ENCODE measurements at regions not wholly inside any gene's neighbourhood (a gene's known extent, or its start where the extent isn't known, plus 50 kb on each side); places are given as distances from the start of the nearest gene placed in this dataset.

DNA sequence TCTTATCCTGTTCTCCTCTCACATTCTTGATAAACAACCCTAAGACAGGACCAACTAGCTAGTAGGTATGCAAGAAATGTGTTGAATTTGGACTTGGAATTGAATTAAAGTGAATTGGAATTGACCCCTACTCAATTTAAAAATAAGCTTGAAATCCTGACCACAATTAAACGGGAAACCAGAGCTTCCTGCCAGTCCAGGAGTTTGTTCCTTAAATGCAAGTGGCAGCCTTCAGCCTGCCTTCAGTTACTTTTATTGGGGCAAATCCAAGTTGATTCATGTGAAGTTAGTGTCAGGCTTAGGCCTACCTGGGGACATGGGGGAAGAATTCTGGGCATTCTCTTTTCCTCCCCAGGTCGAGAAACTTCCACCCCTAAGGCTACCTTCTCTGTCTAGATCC lies 457.6 kb downstream of the BCL11A start:
- CTCF ChIA-PET = no interaction called here
- DNase-seq = no peak
- no peak overlapping the region for H3K4me3 ChIP-seq
- H3K27ac ChIP-seq = no peak overlapping the region
- H3K27me3 ChIP-seq (ENCODE audit: insufficient read depth, low read depth) = 0 out of 2 replicates have a peak, but pooled peaks cover 9% of the 10 kb centered on the region
- H3K36me3 ChIP-seq (ENCODE audit: low read depth) = no peaks in the 10 kb centered on the region
- intact Hi-C loops (cut with micrococcal nuclease; ENCODE audit: unreplicated experiment) = no loop called here
- no peaks in the 10 kb centered on the region for H3K4me1 ChIP-seq (replicated peaks; ENCODE audit: insufficient read depth)
- H3K79me2 ChIP-seq (ENCODE audit: low read depth) = no peaks in the 10 kb centered on the region
- H3F3A ChIP-seq (ENCODE audit: insufficient read depth, low read depth) = no peaks in the 10 kb centered on the region
- H2AFZ ChIP-seq = no peak overlapping the region
- no peaks in the 10 kb centered on the region for H3K9me3 ChIP-seq (ENCODE audit: insufficient read depth, low read depth)
- POLR2A ChIA-PET (ENCODE audit: unreplicated experiment) = no interaction called here
- H4K20me1 ChIP-seq (ENCODE audit: insufficient read depth) = no peaks in the 10 kb centered on the region
- TF ChIP-seq EZH2 (IDR thresholded peaks at IDR 0.05; ENCODE audit: low read depth) = no peak
- TF ChIP-seq, protein P1, sequence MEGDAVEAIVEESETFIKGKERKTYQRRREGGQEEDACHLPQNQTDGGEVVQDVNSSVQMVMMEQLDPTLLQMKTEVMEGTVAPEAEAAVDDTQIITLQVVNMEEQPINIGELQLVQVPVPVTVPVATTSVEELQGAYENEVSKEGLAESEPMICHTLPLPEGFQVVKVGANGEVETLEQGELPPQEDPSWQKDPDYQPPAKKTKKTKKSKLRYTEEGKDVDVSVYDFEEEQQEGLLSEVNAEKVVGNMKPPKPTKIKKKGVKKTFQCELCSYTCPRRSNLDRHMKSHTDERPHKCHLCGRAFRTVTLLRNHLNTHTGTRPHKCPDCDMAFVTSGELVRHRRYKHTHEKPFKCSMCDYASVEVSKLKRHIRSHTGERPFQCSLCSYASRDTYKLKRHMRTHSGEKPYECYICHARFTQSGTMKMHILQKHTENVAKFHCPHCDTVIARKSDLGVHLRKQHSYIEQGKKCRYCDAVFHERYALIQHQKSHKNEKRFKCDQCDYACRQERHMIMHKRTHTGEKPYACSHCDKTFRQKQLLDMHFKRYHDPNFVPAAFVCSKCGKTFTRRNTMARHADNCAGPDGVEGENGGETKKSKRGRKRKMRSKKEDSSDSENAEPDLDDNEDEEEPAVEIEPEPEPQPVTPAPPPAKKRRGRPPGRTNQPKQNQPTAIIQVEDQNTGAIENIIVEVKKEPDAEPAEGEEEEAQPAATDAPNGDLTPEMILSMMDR (conservative IDR thresholded peaks at IDR 0.05) = no peak
- no peak overlapping the region for H3K4me2 ChIP-seq
- no peaks in the 10 kb centered on the region for H3K9me2 ChIP-seq (ENCODE audit: insufficient read depth)
- BruUV-seq (replicated peaks) = no TSS peak

DNA sequence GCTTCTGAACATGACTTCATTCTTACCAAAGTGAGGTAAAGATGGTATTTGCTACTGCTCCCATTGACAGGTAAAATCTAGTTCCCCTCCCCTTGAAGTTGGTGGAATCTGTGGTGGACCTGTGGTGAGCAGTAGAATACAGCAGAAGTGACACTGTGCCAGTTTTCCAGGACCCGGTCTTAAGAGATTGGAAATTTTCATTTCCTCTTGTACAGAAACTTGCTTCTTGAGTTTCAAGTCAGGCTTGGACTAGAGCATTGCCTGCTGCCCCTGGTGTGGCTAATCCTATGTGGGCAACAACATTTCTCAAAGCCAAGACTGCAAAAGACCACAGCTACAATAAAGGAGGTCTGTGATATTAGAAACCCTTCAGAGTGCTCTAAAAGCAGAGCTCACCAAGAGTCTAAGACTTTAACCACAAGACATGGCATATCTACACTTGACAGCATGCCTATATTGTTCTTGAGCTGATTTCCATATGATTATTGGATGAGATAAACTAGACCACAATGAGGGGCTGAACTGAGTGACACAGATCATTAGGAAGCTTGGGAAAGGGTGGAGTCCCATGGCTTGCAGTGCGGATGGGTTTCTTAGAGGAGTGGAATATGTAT lies 458.1 kb downstream of the BCL11A start:
- TF ChIP-seq EZH2 (IDR thresholded peaks at IDR 0.05; ENCODE audit: low read depth) = no peak
- TF ChIP-seq, protein P1 (conservative IDR thresholded peaks at IDR 0.05) = no peak
- CTCF ChIA-PET = no interaction called here
- no TSS peak for BruUV-seq (replicated peaks)
- H3K4me2 ChIP-seq = no peak overlapping the region
- no peak for DNase-seq
- H4K20me1 ChIP-seq (ENCODE audit: insufficient read depth) = no peaks in the 10 kb centered on the region
- 0 out of 2 replicates have a peak, but pooled peaks cover 7% of the 10 kb centered on the region for H3K27me3 ChIP-seq (ENCODE audit: insufficient read depth, low read depth)
- no peak overlapping the region for H3K27ac ChIP-seq
- no peak overlapping the region for H3K4me3 ChIP-seq
- intact Hi-C loops (cut with micrococcal nuclease; ENCODE audit: unreplicated experiment) = no loop called here
- H3K79me2 ChIP-seq (ENCODE audit: low read depth) = no peaks in the 10 kb centered on the region
- H3K36me3 ChIP-seq (ENCODE audit: low read depth) = no peaks in the 10 kb centered on the region
- no peaks in the 10 kb centered on the region for H3K9me2 ChIP-seq (ENCODE audit: insufficient read depth)
- POLR2A ChIA-PET (ENCODE audit: unreplicated experiment) = no interaction called here
- H3K4me1 ChIP-seq (replicated peaks; ENCODE audit: insufficient read depth) = no peaks in the 10 kb centered on the region
- no peaks in the 10 kb centered on the region for H3K9me3 ChIP-seq (ENCODE audit: insufficient read depth, low read depth)
- no peaks in the 10 kb centered on the region for H3F3A ChIP-seq (ENCODE audit: insufficient read depth, low read depth)
- H2AFZ ChIP-seq = no peak overlapping the region

DNA sequence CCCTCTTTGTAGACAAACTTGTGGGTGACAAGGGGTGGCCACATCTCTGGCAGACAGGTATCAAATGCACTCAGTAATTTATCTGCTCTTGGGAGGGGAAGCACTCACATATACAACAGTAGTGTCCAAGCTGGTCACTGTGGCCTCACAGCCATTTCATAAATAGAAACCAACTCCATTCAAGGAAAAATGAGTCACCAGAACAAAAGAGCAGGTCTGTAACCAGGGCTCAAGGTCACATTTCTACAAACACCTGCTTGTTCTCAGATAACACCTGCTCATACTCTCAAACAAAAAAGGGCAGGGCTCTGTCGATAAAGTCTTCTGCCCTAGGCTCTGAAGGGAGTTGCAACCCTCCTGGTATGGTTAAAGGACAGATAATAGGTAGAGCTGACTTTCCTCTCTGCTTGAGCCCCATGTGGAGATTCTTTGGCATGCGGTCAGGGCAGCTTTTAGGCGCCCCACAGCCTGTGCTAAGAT lies 459.0 kb downstream of the BCL11A start:
- DNase-seq = no peak
- no peaks in the 10 kb centered on the region for H3K36me3 ChIP-seq (ENCODE audit: low read depth)
- intact Hi-C loops (cut with micrococcal nuclease; ENCODE audit: unreplicated experiment) = no loop called here
- no peak overlapping the region for H3K27ac ChIP-seq
- CTCF ChIA-PET = no interaction called here
- no TSS peak for BruUV-seq (replicated peaks)
- H3K4me2 ChIP-seq = no peak overlapping the region
- H3K9me2 ChIP-seq (ENCODE audit: insufficient read depth) = no peaks in the 10 kb centered on the region
- H3K4me3 ChIP-seq = no peak overlapping the region
- no peaks in the 10 kb centered on the region for H4K20me1 ChIP-seq (ENCODE audit: insufficient read depth)
- H3F3A ChIP-seq (ENCODE audit: insufficient read depth, low read depth) = no peaks in the 10 kb centered on the region
- no peaks in the 10 kb centered on the region for H3K9me3 ChIP-seq (ENCODE audit: insufficient read depth, low read depth)
- no peaks in the 10 kb centered on the region for H3K27me3 ChIP-seq (ENCODE audit: insufficient read depth, low read depth)
- H3K4me1 ChIP-seq (replicated peaks; ENCODE audit: insufficient read depth) = no peaks in the 10 kb centered on the region
- no peak overlapping the region for H2AFZ ChIP-seq
- no peaks in the 10 kb centered on the region for H3K79me2 ChIP-seq (ENCODE audit: low read depth)
- POLR2A ChIA-PET (ENCODE audit: unreplicated experiment) = no interaction called here
- TF ChIP-seq EZH2 (IDR thresholded peaks at IDR 0.05; ENCODE audit: low read depth) = no peak
- TF ChIP-seq, protein P1 (conservative IDR thresholded peaks at IDR 0.05) = no peak

Measured in PC-9 (cell line).